MM.1S (cell line): ENCODE measurements at regions not wholly inside any gene's neighbourhood (a gene's known extent, or its start where the extent isn't known, plus 50 kb on each side); places are given as distances from the start of the nearest gene placed in this dataset.

Experiments used
- DNase-seq: peaks from one replicate; pipeline ENCODE4 v3.0.0-alpha.2; 2015
- H2AFZ ChIP-seq: fragments of 300-600 bp; sonication (generic); 2 replicates; pipeline ENCODE4 v1.6.0; 2016; ENCODE audit warnings: antibody characterized with exemption, low read length
- H3F3A ChIP-seq: fragments of 300-600 bp; sonication (generic); 2 replicates; pipeline ENCODE4 v1.6.1; 2016; ENCODE audit warnings: mild to moderate bottlenecking, antibody characterized with exemption, low read length, moderate library complexity, mixed read lengths; ENCODE audit not compliant: insufficient read depth
- H3K27ac ChIP-seq: fragments of 300-600 bp; sonication (generic); 2 replicates; pipeline ENCODE4 v1.5.1; 2016; ENCODE audit warnings: mild to moderate bottlenecking, low read length
- H3K27me3 ChIP-seq: fragments of 300-600 bp; sonication (generic); replicated peaks from 2 replicates; pipeline ENCODE4 v1.6.0; 2016; ENCODE audit warnings: low read length; ENCODE audit not compliant: insufficient read depth
- H3K36me3 ChIP-seq: fragments of 300-600 bp; sonication (generic); replicated peaks from 2 replicates; pipeline ENCODE4 v1.6.1; 2016; ENCODE audit warnings: mild to moderate bottlenecking, low read length, mixed read lengths; ENCODE audit not compliant: insufficient read depth
- H3K4me1 ChIP-seq: fragments of 300-600 bp; sonication (generic); 2 replicates; pipeline ENCODE4 v1.6.1; 2016; ENCODE audit warnings: low read length, mixed read lengths
- H3K4me2 ChIP-seq: fragments of 300-600 bp; sonication (generic); 2 replicates; pipeline ENCODE4 v1.6.0; 2016; ENCODE audit warnings: low read depth, low read length
- H3K4me3 ChIP-seq: fragments of 300-600 bp; sonication (generic); 2 replicates; pipeline ENCODE4 v1.5.1; 2016; ENCODE audit warnings: low read length, mixed read lengths
- H3K79me2 ChIP-seq: fragments of 300-600 bp; sonication (generic); 2 replicates; pipeline ENCODE4 v1.6.1; 2016; ENCODE audit warnings: mixed run types, low read length, mixed read lengths
- H3K9ac ChIP-seq: fragments of 300-600 bp; sonication (generic); 2 replicates; pipeline ENCODE4 v1.6.1; 2016; ENCODE audit warnings: low read length, mixed read lengths
- H3K9me2 ChIP-seq: fragments of 300-600 bp; sonication (generic); replicated peaks from 2 replicates; pipeline ENCODE4 v1.6.1; 2016; ENCODE audit warnings: mild to moderate bottlenecking, low read length, mixed read lengths; ENCODE audit not compliant: insufficient read depth
- H3K9me3 ChIP-seq: fragments of 300-600 bp; sonication (generic); replicated peaks from 2 replicates; pipeline ENCODE4 v1.6.1; 2016; ENCODE audit warnings: mild to moderate bottlenecking, low read length, mixed read lengths; ENCODE audit not compliant: insufficient read depth
- H4K20me1 ChIP-seq: fragments of 300-600 bp; sonication (generic); 2 replicates; pipeline ENCODE4 v1.6.1; 2016; ENCODE audit warnings: mild to moderate bottlenecking, low read length, moderate library complexity, mixed read lengths; ENCODE audit not compliant: insufficient read depth
- CTCF ChIP-seq: fragments of 300-600 bp; sonication (generic); IDR thresholded peaks from 2 replicates; pipeline ENCODE4 v1.5.1; 2016; ENCODE audit warnings: antibody characterized with exemption, low read length, mixed read lengths
- EZH2 ChIP-seq: fragments of 300-600 bp; sonication (generic); optimal IDR thresholded peaks from 2 replicates; pipeline ENCODE3; 2017; ENCODE audit warnings: low read depth, mild to moderate bottlenecking, antibody characterized with exemption, low read length, mixed read lengths
- EZH2phosphoT487 ChIP-seq: fragments of 300-600 bp; sonication (generic); IDR thresholded peaks from 2 replicates; pipeline ENCODE4 v1.6.1; 2018; ENCODE audit warnings: antibody characterized with exemption, low read length

- no peaks in the 10 kb centered on the region for H3F3A ChIP-seq
- no peaks in the 10 kb centered on the region for H3K4me1 ChIP-seq
- no peak overlapping the region for H3K9ac ChIP-seq
- H3K4me2 ChIP-seq, result no peak overlapping the region
- TF ChIP-seq EZH2phosphoT487 (no peak), CTCF (no peak), EZH2 (no peak)
- H3K79me2 ChIP-seq, result no peaks in the 10 kb centered on the region
- no peak overlapping the region for H3K27ac ChIP-seq
- H3K36me3 ChIP-seq, result no peaks in the 10 kb centered on the region
- H3K9me2 ChIP-seq, result no peaks in the 10 kb centered on the region
- no peaks in the 10 kb centered on the region for H3K9me3 ChIP-seq
- no peaks in the 10 kb centered on the region for H4K20me1 ChIP-seq
- no peak overlapping the region for H2AFZ ChIP-seq
- DNase-seq, result no peak
- no peak overlapping the region for H3K4me3 ChIP-seq
- no peaks in the 10 kb centered on the region for H3K27me3 ChIP-seq
Measured at GRCh38 chr6:130298258-130298657, 67.6 kb upstream of the TMEM200A start.

- no peak overlapping the region for H3K4me2 ChIP-seq
- H3K27ac ChIP-seq, result no peak overlapping the region
Measured at GRCh38 chr6:130296854-130297253, 69.0 kb upstream of the TMEM200A start.

GRCh38 chr6:130293800-130294199, 71.0 kb upstream of the SAMD3 start:
- Histone ChIP-seq H3K4me1 (no peaks in the 10 kb centered on the region), H3K9me3 (no peaks in the 10 kb centered on the region), H2AFZ (no peak overlapping the region), H3K36me3 (no peaks in the 10 kb centered on the region), H3K4me3 (no peak overlapping the region), H3K4me2 (no peak overlapping the region), H4K20me1 (no peaks in the 10 kb centered on the region), H3K27ac (no peak overlapping the region), H3K27me3 (no peaks in the 10 kb centered on the region), H3F3A (no peaks in the 10 kb centered on the region), H3K9me2 (no peaks in the 10 kb centered on the region), H3K79me2 (0 out of 2 replicates have a peak, but pooled peaks cover 5% of the 10 kb centered on the region), H3K9ac (no peak overlapping the region)
- TF ChIP-seq CTCF (peak; percentile 51), EZH2phosphoT487 (no peak)
- DNase-seq, result peak; percentile 55

More at GRCh38 chr6:130296854-130297253, 69.0 kb upstream of the TMEM200A start:
- no peaks in the 10 kb centered on the region for H3K27me3 ChIP-seq
- no peaks in the 10 kb centered on the region for H3K4me1 ChIP-seq
- H3K9me3 ChIP-seq, result no peaks in the 10 kb centered on the region
- H3K9ac ChIP-seq, result no peak overlapping the region
- no peaks in the 10 kb centered on the region for H4K20me1 ChIP-seq
- no peaks in the 10 kb centered on the region for H3F3A ChIP-seq
- DNase-seq, result no peak
- no peak overlapping the region for H2AFZ ChIP-seq
- H3K36me3 ChIP-seq, result no peaks in the 10 kb centered on the region
- H3K79me2 ChIP-seq, result no peaks in the 10 kb centered on the region
- no peaks in the 10 kb centered on the region for H3K9me2 ChIP-seq
- H3K4me3 ChIP-seq, result no peak overlapping the region
- TF ChIP-seq EZH2 (no peak), EZH2phosphoT487 (no peak), CTCF (peak; percentile 12)
